CD4-positive, alpha-beta T cell treated with Interleukin-15 for 1 hour (primary cell): ENCODE measurements at regions not wholly inside any gene's neighbourhood (a gene's known extent, or its start where the extent isn't known, plus 50 kb on each side); places are given as distances from the start of the nearest gene placed in this dataset.
"Not testable (repeated sequence)": the region's sequence is repeated elsewhere in the genome, so short reads cannot be mapped to it uniquely, and the experiment has no call there.

Experiments used
- DNase-seq: peaks from one replicate; pipeline ENCODE4 v3.0.0-alpha.2; 2020

DNA sequence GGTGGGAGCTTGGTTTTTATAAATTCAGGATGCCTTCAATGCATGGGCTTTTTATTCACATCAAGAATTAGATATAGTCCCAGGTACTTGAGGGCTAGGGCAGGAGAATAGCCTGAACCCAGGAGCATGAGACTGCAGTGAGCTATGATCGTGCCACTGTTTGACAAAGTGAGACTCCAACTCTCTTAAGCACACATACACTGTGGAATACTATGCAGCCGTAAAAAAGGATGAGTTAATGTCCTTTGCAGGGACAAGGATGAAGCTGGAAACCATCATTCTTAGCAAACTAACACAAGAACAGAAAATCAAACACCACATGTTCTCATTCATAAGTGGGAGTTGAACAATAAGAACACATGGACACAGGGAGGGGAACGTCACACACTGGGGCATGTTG lies 470.0 kb downstream of the SETD4 start:
- not testable (repeated sequence) for DNase-seq

GRCh38 chr21:35587841-35588380 lies 472.4 kb downstream of the SETD4 start:
- no peak for DNase-seq

DNA sequence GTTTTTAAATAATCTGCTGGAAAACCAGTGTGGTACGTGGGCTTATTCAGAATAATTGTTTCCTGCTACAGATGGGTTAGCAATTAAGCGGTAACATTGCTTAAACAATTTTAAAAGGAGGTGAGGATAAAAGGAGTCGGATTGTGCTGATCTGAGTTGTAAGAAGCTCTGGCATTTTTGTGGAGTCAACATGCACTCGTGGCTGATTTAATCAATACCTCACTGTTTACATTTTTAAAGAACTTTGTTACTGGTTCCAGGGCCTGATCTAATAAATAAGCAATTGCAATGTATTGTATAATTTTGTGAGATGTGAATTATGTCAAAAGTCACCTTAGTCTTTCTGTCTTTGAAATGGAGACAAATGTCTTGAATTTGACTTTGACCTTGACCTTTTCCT lies 474.0 kb downstream of the SETD4 start:
- DNase-seq: no peak

GRCh38 chr21:35585878-35586277 lies 474.4 kb downstream of the SETD4 start:
- no peak for DNase-seq

DNA sequence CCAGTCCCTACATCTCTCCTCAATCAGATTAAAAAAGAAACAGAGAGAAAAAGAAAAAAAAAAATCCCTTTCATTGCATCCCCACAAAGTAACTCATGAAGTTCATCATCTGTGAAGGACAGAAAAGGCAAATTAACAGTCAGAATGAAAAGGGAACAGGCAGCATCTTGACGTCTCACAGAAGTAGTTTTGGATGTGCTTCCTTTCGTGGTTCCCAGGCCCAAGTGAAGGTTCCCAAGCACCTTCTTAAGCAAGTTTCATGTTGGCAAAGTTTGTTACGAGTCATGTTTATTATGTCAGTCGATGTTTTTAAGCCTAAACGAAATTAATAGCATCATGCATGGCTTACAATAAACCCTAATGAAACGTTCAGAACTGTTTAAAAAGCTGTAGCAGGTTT lies 475.2 kb downstream of the SETD4 start:
- no peak for DNase-seq

- no peak for DNase-seq
Measured at GRCh38 chr21:35583566-35584216, 476.6 kb downstream of the SETD4 start.

GRCh38 chr21:35582731-35583130 lies 477.6 kb downstream of the SETD4 start:
- DNase-seq: no peak

DNA sequence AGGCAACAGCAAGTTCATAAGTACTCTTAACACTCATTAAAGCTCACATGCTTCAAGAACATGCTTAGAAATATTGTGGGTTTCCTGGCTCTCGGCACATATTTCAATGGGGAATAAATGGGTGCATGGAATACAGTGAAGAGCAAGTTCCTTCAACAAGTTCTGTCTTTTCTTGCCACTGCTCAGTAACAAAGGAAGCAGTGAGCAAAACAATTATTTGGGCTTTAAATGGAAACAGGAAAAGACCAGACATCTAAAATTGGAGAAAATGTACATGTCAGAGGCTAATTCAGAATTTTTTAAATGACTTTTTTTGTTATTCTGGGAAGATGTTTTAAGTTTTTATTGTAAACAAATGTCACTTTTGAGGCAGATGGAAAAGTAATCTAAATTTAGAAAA lies 478.7 kb downstream of the SETD4 start:
- no peak for DNase-seq

DNA sequence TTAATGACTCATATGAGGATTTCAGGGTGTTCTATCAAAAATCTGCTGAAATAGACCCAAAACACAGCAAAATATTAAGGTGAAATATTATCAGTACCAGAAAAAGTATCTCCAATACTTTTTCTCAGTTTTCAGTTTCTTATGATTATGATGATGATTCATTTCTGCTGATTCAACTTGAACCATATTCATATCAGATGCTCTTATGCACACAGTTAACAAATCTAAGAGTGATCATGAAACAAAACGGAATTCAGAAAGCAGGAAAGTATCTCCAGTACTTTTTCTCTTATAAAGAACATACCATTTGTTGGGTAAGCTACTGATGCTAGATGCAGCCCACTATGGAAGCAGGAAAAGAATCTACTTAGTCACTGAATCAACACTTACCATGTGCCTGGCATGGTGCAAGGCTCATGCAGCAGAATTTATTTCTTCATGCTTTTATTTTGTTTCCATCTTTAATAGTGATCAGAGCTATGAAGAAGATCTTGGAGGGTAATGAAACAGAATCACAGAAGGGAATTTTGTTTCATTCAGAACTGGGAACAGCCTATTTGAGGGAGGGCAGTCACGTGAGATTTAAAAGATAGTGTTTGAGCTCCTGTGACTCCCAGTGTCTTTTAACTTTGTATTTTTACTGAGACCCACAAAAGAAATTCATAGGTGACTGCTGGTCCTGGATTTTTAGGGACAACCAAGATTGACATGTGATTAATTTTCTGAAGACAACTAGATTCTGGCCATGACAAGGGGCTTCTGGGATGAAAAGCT lies 480.6 kb downstream of the SETD4 start:
- no peak for DNase-seq

GRCh38 chr21:35578831-35579471 lies 481.4 kb downstream of the SETD4 start:
- no peak for DNase-seq

- no peak for DNase-seq
Measured at GRCh38 chr21:35578347-35578782, 482.0 kb downstream of the SETD4 start.

DNA sequence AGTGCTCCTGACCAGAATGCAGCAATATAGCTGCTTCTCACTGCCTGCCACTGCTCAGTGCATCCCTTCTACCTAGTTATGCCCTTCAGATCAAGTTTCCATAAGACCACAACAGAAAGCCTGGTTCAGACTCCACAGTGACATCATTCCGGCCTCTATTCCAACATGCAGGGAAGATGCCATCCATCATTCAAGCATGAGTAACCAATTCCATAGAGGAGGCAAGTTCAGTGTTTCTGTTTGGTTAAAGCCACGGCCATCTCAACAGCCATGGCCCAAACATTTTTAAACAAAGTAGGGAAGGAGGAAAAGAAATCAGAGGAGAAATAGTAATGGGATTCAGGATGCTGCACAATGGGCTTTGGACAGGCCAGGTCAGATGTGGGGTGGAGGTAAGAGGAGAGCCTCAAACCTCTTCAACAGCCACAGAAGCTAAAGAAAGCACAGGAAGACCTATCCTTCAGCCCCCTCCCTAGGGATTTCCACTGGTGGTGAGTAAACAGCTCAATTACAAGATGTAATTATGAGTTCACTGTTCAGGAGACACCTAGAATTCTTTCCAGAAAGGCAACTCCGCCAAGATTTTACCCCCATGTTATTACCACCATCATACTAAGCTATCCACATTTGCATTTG lies 484.9 kb downstream of the SETD4 start:
- DNase-seq: no peak

GRCh38 chr21:35573472-35574374 lies 486.6 kb downstream of the SETD4 start:
- DNase-seq: no peak

DNA sequence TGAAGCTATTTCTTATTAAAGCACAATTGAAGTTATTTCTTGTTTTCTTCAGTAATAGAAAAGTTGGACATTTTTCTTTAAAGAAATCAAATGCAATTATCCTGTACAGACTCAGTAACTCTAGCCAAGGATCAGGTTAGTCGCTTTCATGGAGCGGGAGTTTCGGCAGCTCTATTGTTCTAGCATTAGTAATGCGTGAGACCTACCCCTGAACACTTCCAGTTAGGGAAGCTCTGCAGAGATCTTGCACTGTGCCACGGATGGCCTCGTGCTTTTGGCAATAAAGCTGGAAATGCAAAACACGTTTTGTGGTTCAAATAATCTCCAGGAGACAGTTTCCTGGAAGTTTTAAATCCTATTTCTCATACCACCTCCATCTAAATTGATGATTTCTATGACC lies 488.4 kb downstream of the SETD4 start:
- no peak for DNase-seq

DNA sequence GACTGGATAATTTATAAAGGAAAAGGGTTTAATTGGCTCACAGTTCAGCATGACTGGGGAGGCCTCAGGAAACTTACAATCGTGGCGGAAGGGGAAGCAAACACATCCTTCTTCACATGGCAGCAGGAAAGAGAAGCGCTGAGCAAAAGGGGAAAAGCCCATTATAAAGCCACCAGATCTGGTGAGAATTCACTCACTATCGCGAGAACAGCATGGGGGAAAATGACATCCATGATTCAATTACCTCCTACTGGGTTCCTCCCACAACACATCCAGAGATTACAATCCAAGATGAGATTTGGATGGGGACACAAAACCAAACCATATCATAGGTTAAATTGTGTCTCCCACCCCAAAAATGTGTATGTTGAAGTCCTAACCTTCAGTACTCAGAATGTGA lies 491.7 kb downstream of the SETD4 start:
- DNase-seq: no peak

GRCh38 chr21:35566874-35567273 lies 493.5 kb downstream of the SETD4 start:
- DNase-seq: no peak

GRCh38 chr21:35565204-35565611 lies 495.1 kb downstream of the SETD4 start:
- peak; percentile 28 for DNase-seq

GRCh38 chr21:35563885-35564451 lies 496.4 kb downstream of the SETD4 start:
- DNase-seq: no peak

DNA sequence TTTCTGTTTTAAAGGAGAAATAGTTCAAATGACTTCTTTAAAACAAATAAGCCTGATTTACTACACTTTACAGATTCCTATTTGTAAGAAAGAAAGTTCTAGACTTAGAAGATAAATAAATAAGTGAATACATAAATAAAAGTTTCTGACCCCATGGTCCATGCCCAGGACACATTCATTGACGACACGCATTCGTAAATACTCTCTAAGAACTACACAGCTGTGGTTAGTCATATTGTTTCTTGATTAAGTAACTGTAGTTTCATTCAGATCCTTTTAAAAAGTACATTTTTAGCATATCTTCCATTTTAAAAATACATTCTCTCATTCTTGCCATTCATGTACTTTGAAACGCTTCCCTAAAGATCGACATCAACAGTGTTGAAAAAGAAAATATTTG lies 497.4 kb downstream of the SETD4 start:
- DNase-seq: no peak

GRCh38 chr21:35561116-35561515 lies 499.2 kb downstream of the SETD4 start:
- no peak for DNase-seq

DNA sequence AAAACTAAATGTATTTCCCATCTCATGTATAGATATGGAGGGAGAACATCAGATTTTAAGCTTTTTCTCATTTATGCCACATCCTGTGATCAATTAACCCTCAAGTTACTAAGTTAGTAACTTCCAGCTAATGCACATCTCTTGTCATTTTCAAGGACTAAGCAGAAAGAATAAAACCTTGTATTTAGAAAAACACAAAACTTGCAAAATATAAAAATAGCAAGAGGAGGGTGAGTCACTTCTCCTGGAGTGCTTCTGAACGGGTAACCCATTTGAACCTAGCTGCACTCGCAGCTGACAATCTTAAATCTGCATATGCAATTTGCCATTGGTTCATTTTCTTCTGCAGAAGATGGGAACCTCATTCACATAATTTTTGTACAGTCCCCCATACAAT lies 500.5 kb downstream of the SETD4 start:
- no peak for DNase-seq
